ENCODE measurements at regions not wholly inside any gene's neighbourhood (a gene's known extent, or its start where the extent isn't known, plus 50 kb on each side); places are given as distances from the start of the nearest gene placed in this dataset.

GRCh38 chr10:106520698-106521097 lies 643.8 kb downstream of the SORCS1 start:
- no peak overlapping the region for H3K4me3 ChIP-seq (ENCODE audit: low read depth, low read length)

GRCh38 chr10:106519376-106520030 lies 645.0 kb downstream of the SORCS1 start:
- TF ChIP-seq CTCF (IDR thresholded peaks at IDR 0.05; ENCODE audit: control insufficient read depth, extremely low read depth, insufficient read depth) = no peak
- no peak for DNase-seq (ENCODE audit: low read depth)
- H3K4me3 ChIP-seq (ENCODE audit: low read depth, low read length) = no peak overlapping the region

More at GRCh38 chr10:106520698-106521097, 643.8 kb downstream of the SORCS1 start:
- no peak for TF ChIP-seq CTCF (IDR thresholded peaks at IDR 0.05; ENCODE audit: control insufficient read depth, extremely low read depth, insufficient read depth)
- no peak for DNase-seq (ENCODE audit: low read depth)

GRCh38 chr10:106515206-106515790 lies 649.2 kb downstream of the SORCS1 start:
- TF ChIP-seq CTCF (IDR thresholded peaks at IDR 0.05; ENCODE audit: control insufficient read depth, extremely low read depth, insufficient read depth) = no peak
- no peak overlapping the region for H3K4me3 ChIP-seq (ENCODE audit: low read depth, low read length)
- DNase-seq (ENCODE audit: low read depth) = no peak

- no peak for TF ChIP-seq CTCF (IDR thresholded peaks at IDR 0.05; ENCODE audit: control insufficient read depth, extremely low read depth, insufficient read depth)
- DNase-seq (ENCODE audit: low read depth) = no peak
- no peak overlapping the region for H3K4me3 ChIP-seq (ENCODE audit: low read depth, low read length)
These were observed 651.1 kb downstream of the SORCS1 start for GRCh38 chr10:106513352-106513771.

- TF ChIP-seq CTCF (IDR thresholded peaks at IDR 0.05; ENCODE audit: control insufficient read depth, extremely low read depth, insufficient read depth) = no peak
- DNase-seq (ENCODE audit: low read depth) = no peak
These were observed 652.6 kb downstream of the SORCS1 start for GRCh38 chr10:106511917-106512316.

GRCh38 chr10:106508950-106509349 lies 655.6 kb downstream of the SORCS1 start:
- DNase-seq (ENCODE audit: low read depth) = peak; percentile 45
- H3K4me3 ChIP-seq (ENCODE audit: low read depth, low read length) = no peak overlapping the region
- TF ChIP-seq CTCF (IDR thresholded peaks at IDR 0.05; ENCODE audit: control insufficient read depth, extremely low read depth, insufficient read depth) = no peak

More at GRCh38 chr10:106511917-106512316, 652.6 kb downstream of the SORCS1 start:
- no peak overlapping the region for H3K4me3 ChIP-seq (ENCODE audit: low read depth, low read length)

Data from LNCaP clone FGC (cell line).